ENCODE measurements at regions not wholly inside any gene's neighbourhood (a gene's known extent, or its start where the extent isn't known, plus 50 kb on each side); places are given as distances from the start of the nearest gene placed in this dataset.

GRCh38 chr12:90335566-90335965 is 619.4 kb downstream of the CCER1 start:
- Histone ChIP-seq H3K4me3 (ENCODE audit: low read depth in 1 of 3, low read length in 3 of 3) (no peak overlapping the region), H3K36me3 (ENCODE audit: control insufficient read depth in 3 of 3, insufficient read depth in 2 of 3, low read depth in 1 of 3, low read length in 3 of 3) (no peaks in the 10 kb centered on the region), H3K27me3 (ENCODE audit: control insufficient read depth in 3 of 3, insufficient read depth in 3 of 3, low read length in 3 of 3) (no peaks in the 10 kb centered on the region), H3K4me1 (ENCODE audit: control insufficient read depth in 3 of 3, insufficient read depth in 2 of 3, low read depth in 1 of 3, low read length in 2 of 3) (no peaks in the 10 kb centered on the region), H3K27ac (ENCODE audit: low read depth in 1 of 3, low read length in 2 of 3) (no peak overlapping the region), H3K9me3 (ENCODE audit: control insufficient read depth in 2 of 2, insufficient read depth in 1 of 2, low read depth in 1 of 2, low read length in 1 of 2) (no peaks in the 10 kb centered on the region)
- 69 to 100% (median 76%) methylated on average over 1 of the region's 1 CpG for WGBS, 3 donors
- DNase-seq (no peak), FAIRE-seq (no peak)

GRCh38 chr12:90333939-90334338 is 621.0 kb downstream of the CCER1 start:
- H3K4me3 ChIP-seq (ENCODE audit: low read depth in 1 of 3, low read length in 3 of 3) = no peak overlapping the region
- FAIRE-seq = no peak
- no peak for DNase-seq

GRCh38 chr12:90333424-90333823 is 621.6 kb downstream of the CCER1 start:
- DNase-seq = no peak
- no peaks in the 10 kb centered on the region for H3K36me3 ChIP-seq (ENCODE audit: control insufficient read depth in 3 of 3, insufficient read depth in 2 of 3, low read depth in 1 of 3, low read length in 3 of 3)
- H3K9me3 ChIP-seq (ENCODE audit: control insufficient read depth in 2 of 2, insufficient read depth in 1 of 2, low read depth in 1 of 2, low read length in 1 of 2) = no peaks in the 10 kb centered on the region
- no peak for FAIRE-seq
- no peak overlapping the region for H3K4me3 ChIP-seq (ENCODE audit: low read depth in 1 of 3, low read length in 3 of 3)
- H3K4me1 ChIP-seq (ENCODE audit: control insufficient read depth in 3 of 3, insufficient read depth in 2 of 3, low read depth in 1 of 3, low read length in 2 of 3) = no peaks in the 10 kb centered on the region
- no peaks in the 10 kb centered on the region for H3K27me3 ChIP-seq (ENCODE audit: control insufficient read depth in 3 of 3, insufficient read depth in 3 of 3, low read length in 3 of 3)
- H3K27ac ChIP-seq (ENCODE audit: low read depth in 1 of 3, low read length in 2 of 3) = no peak overlapping the region
- 47 to 63% (median 55%) methylated on average over 2 of the region's 2 CpGs for WGBS, 3 donors

More at GRCh38 chr12:90333939-90334338, 621.0 kb downstream of the CCER1 start:
- Histone ChIP-seq H3K27ac (ENCODE audit: low read depth in 1 of 3, low read length in 2 of 3) (no peak overlapping the region), H3K9me3 (ENCODE audit: control insufficient read depth in 2 of 2, insufficient read depth in 1 of 2, low read depth in 1 of 2, low read length in 1 of 2) (no peaks in the 10 kb centered on the region), H3K4me1 (ENCODE audit: control insufficient read depth in 3 of 3, insufficient read depth in 2 of 3, low read depth in 1 of 3, low read length in 2 of 3) (no peaks in the 10 kb centered on the region), H3K27me3 (ENCODE audit: control insufficient read depth in 3 of 3, insufficient read depth in 3 of 3, low read length in 3 of 3) (no peaks in the 10 kb centered on the region), H3K36me3 (ENCODE audit: control insufficient read depth in 3 of 3, insufficient read depth in 2 of 3, low read depth in 1 of 3, low read length in 3 of 3) (no peaks in the 10 kb centered on the region)

GRCh38 chr12:90331821-90332220 is 623.2 kb downstream of the CCER1 start:
- DNase-seq (no peak), FAIRE-seq (no peak)
- Histone ChIP-seq H3K27me3 (ENCODE audit: control insufficient read depth in 3 of 3, insufficient read depth in 3 of 3, low read length in 3 of 3) (no peaks in the 10 kb centered on the region), H3K4me1 (ENCODE audit: control insufficient read depth in 3 of 3, insufficient read depth in 2 of 3, low read depth in 1 of 3, low read length in 2 of 3) (no peaks in the 10 kb centered on the region), H3K36me3 (ENCODE audit: control insufficient read depth in 3 of 3, insufficient read depth in 2 of 3, low read depth in 1 of 3, low read length in 3 of 3) (no peaks in the 10 kb centered on the region), H3K27ac (ENCODE audit: low read depth in 1 of 3, low read length in 2 of 3) (no peak overlapping the region), H3K4me3 (ENCODE audit: low read depth in 1 of 3, low read length in 3 of 3) (no peak overlapping the region), H3K9me3 (ENCODE audit: control insufficient read depth in 2 of 2, insufficient read depth in 1 of 2, low read depth in 1 of 2, low read length in 1 of 2) (no peaks in the 10 kb centered on the region)
- WGBS, 3 donors = 74 to 97% (median 89%) methylated on average over 1 of the region's 1 CpG

- Histone ChIP-seq H3K36me3 (ENCODE audit: control insufficient read depth in 3 of 3, insufficient read depth in 2 of 3, low read depth in 1 of 3, low read length in 3 of 3) (no peaks in the 10 kb centered on the region), H3K4me1 (ENCODE audit: control insufficient read depth in 3 of 3, insufficient read depth in 2 of 3, low read depth in 1 of 3, low read length in 2 of 3) (no peaks in the 10 kb centered on the region), H3K4me3 (ENCODE audit: low read depth in 1 of 3, low read length in 3 of 3) (no peak overlapping the region), H3K9me3 (ENCODE audit: control insufficient read depth in 2 of 2, insufficient read depth in 1 of 2, low read depth in 1 of 2, low read length in 1 of 2) (no peaks in the 10 kb centered on the region), H3K27ac (ENCODE audit: low read depth in 1 of 3, low read length in 2 of 3) (no peak overlapping the region), H3K27me3 (ENCODE audit: control insufficient read depth in 3 of 3, insufficient read depth in 3 of 3, low read length in 3 of 3) (no peaks in the 10 kb centered on the region)
- no peak for DNase-seq
- FAIRE-seq = no peak
- WGBS, 3 donors = 87 to 94% (median 93%) methylated on average over 3 of the region's 3 CpGs
Observed at GRCh38 chr12:90331262-90331661, 622.6 kb upstream of the ATP2B1 start.

- H3K4me1 ChIP-seq (ENCODE audit: control insufficient read depth in 3 of 3, insufficient read depth in 2 of 3, low read depth in 1 of 3, low read length in 2 of 3) = no peaks in the 10 kb centered on the region
- WGBS, 3 donors = 14 to 53% (median 31%) methylated on average over 5 of the region's 5 CpGs
- no peaks in the 10 kb centered on the region for H3K36me3 ChIP-seq (ENCODE audit: control insufficient read depth in 3 of 3, insufficient read depth in 2 of 3, low read depth in 1 of 3, low read length in 3 of 3)
- DNase-seq (peak; percentile 29 to 32), FAIRE-seq (no peak)
- H3K27ac ChIP-seq (ENCODE audit: low read depth in 1 of 3, low read length in 2 of 3) = peak overlapping the region in 1 of 3 donors; percentile 31
- H3K4me3 ChIP-seq (ENCODE audit: low read depth in 1 of 3, low read length in 3 of 3) = no peak overlapping the region
- H3K27me3 ChIP-seq (ENCODE audit: control insufficient read depth in 3 of 3, insufficient read depth in 3 of 3, low read length in 3 of 3) = no peaks in the 10 kb centered on the region
- no peaks in the 10 kb centered on the region for H3K9me3 ChIP-seq (ENCODE audit: control insufficient read depth in 2 of 2, insufficient read depth in 1 of 2, low read depth in 1 of 2, low read length in 1 of 2)
Observed at GRCh38 chr12:90327793-90328743, 619.4 kb upstream of the ATP2B1 start.

- H3K36me3 ChIP-seq (ENCODE audit: control insufficient read depth in 3 of 3, insufficient read depth in 2 of 3, low read depth in 1 of 3, low read length in 3 of 3) = no peaks in the 10 kb centered on the region
- no peaks in the 10 kb centered on the region for H3K4me1 ChIP-seq (ENCODE audit: control insufficient read depth in 3 of 3, insufficient read depth in 2 of 3, low read depth in 1 of 3, low read length in 2 of 3)
- no peak for FAIRE-seq
- H3K9me3 ChIP-seq (ENCODE audit: control insufficient read depth in 2 of 2, insufficient read depth in 1 of 2, low read depth in 1 of 2, low read length in 1 of 2) = no peaks in the 10 kb centered on the region
- no peak overlapping the region for H3K27ac ChIP-seq (ENCODE audit: low read depth in 1 of 3, low read length in 2 of 3)
- WGBS, 3 donors = 85 to 95% (median 89%) methylated on average over 1 of the region's 1 CpG
- H3K27me3 ChIP-seq (ENCODE audit: control insufficient read depth in 3 of 3, insufficient read depth in 3 of 3, low read length in 3 of 3) = no peaks in the 10 kb centered on the region
- DNase-seq = no peak
- H3K4me3 ChIP-seq (ENCODE audit: low read depth in 1 of 3, low read length in 3 of 3) = no peak overlapping the region
Observed at GRCh38 chr12:90323217-90323616, 614.6 kb upstream of the ATP2B1 start.

- Histone ChIP-seq H3K27ac (ENCODE audit: low read depth in 1 of 3, low read length in 2 of 3) (no peak overlapping the region), H3K4me3 (ENCODE audit: low read depth in 1 of 3, low read length in 3 of 3) (no peak overlapping the region), H3K4me1 (ENCODE audit: control insufficient read depth in 3 of 3, insufficient read depth in 2 of 3, low read depth in 1 of 3, low read length in 2 of 3) (no peaks in the 10 kb centered on the region), H3K27me3 (ENCODE audit: control insufficient read depth in 3 of 3, insufficient read depth in 3 of 3, low read length in 3 of 3) (no peaks in the 10 kb centered on the region), H3K36me3 (ENCODE audit: control insufficient read depth in 3 of 3, insufficient read depth in 2 of 3, low read depth in 1 of 3, low read length in 3 of 3) (no peaks in the 10 kb centered on the region), H3K9me3 (ENCODE audit: control insufficient read depth in 2 of 2, insufficient read depth in 1 of 2, low read depth in 1 of 2, low read length in 1 of 2) (no peaks in the 10 kb centered on the region)
- FAIRE-seq (no peak), DNase-seq (no peak)
Observed at GRCh38 chr12:90322006-90322405, 613.4 kb upstream of the ATP2B1 start.

GRCh38 chr12:90321369-90321768 is 612.7 kb upstream of the ATP2B1 start:
- H3K36me3 ChIP-seq (ENCODE audit: control insufficient read depth in 3 of 3, insufficient read depth in 2 of 3, low read depth in 1 of 3, low read length in 3 of 3) = no peaks in the 10 kb centered on the region
- no peaks in the 10 kb centered on the region for H3K27me3 ChIP-seq (ENCODE audit: control insufficient read depth in 3 of 3, insufficient read depth in 3 of 3, low read length in 3 of 3)
- H3K4me3 ChIP-seq (ENCODE audit: low read depth in 1 of 3, low read length in 3 of 3) = no peak overlapping the region
- DNase-seq = no peak
- H3K9me3 ChIP-seq (ENCODE audit: control insufficient read depth in 2 of 2, insufficient read depth in 1 of 2, low read depth in 1 of 2, low read length in 1 of 2) = no peaks in the 10 kb centered on the region
- WGBS, 3 donors = 75 to 85% (median 79%) methylated on average over 2 of the region's 2 CpGs
- FAIRE-seq = no peak
- H3K4me1 ChIP-seq (ENCODE audit: control insufficient read depth in 3 of 3, insufficient read depth in 2 of 3, low read depth in 1 of 3, low read length in 2 of 3) = no peaks in the 10 kb centered on the region
- H3K27ac ChIP-seq (ENCODE audit: low read depth in 1 of 3, low read length in 2 of 3) = no peak overlapping the region
